ENCODE measurements at regions not wholly inside any gene's neighbourhood (a gene's known extent, or its start where the extent isn't known, plus 50 kb on each side); places are given as distances from the start of the nearest gene placed in this dataset.

DNA sequence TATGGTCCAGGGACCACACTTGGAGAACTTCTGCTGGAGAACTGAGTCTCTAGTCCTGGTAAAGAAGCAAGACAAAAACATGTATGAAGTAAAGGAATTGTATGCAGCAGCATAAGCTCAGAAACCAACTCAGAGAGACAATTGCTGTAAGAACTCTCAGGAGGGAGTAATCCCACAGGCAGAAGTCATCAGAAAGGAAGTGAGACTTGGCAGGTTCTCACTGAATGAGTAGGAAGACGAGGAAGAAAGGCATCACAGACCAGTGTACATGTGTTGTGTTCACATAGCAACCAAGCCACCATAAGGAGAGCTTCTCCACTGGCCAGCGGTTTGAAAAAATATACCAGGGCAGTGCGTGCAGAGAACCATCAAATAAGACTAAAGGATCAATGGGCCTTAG, 57.9 kb upstream of the FST start:
- 86% methylated on average over 3 of the region's 3 CpGs for WGBS
- H3K9me3 ChIP-seq = no peaks in the 10 kb centered on the region
- intact Hi-C loops (cut with DNase I) = loop anchor here (10.0 kb wide), 1 partner anchor 168 kb away; no protein-coding TSS in a partner anchor
- H3K36me3 ChIP-seq = no peaks in the 10 kb centered on the region
- TF ChIP-seq, protein P1, sequence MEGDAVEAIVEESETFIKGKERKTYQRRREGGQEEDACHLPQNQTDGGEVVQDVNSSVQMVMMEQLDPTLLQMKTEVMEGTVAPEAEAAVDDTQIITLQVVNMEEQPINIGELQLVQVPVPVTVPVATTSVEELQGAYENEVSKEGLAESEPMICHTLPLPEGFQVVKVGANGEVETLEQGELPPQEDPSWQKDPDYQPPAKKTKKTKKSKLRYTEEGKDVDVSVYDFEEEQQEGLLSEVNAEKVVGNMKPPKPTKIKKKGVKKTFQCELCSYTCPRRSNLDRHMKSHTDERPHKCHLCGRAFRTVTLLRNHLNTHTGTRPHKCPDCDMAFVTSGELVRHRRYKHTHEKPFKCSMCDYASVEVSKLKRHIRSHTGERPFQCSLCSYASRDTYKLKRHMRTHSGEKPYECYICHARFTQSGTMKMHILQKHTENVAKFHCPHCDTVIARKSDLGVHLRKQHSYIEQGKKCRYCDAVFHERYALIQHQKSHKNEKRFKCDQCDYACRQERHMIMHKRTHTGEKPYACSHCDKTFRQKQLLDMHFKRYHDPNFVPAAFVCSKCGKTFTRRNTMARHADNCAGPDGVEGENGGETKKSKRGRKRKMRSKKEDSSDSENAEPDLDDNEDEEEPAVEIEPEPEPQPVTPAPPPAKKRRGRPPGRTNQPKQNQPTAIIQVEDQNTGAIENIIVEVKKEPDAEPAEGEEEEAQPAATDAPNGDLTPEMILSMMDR (IDR thresholded peaks at IDR 0.05) = no peak
- TF ChIP-seq POLR2AphosphoS5 (IDR thresholded peaks at IDR 0.05) = no peak
- TF ChIP-seq POLR2A (IDR thresholded peaks at IDR 0.05) = no peak
- DNase-seq (ENCODE audit: low spot score) = no peak
- H3K4me1 ChIP-seq (replicated peaks) = no peaks in the 10 kb centered on the region
- H3K27me3 ChIP-seq (replicated peaks; ENCODE audit: insufficient read depth) = no peaks in the 10 kb centered on the region
- H3K4me3 ChIP-seq = no peak overlapping the region
- no peak overlapping the region for H3K27ac ChIP-seq

DNA sequence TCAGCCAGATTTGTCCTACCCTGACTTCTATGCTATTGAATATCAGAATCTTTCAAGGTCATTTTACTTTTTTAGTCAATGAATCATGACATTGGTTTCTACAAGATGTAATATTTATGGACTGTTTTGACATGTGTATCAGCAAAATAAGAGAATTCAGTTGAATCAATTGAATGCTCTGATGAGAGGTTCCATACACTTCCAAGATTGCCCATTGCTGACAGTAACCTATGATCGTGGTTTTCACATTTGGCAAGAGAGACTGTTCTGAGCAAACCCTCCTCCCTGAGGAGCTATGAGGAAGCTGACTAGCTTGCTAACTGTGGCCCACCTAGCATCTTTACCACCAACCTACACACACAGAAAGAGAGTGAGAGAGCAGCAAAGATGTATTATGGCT, 56.7 kb upstream of the FST start:
- Histone ChIP-seq H3K4me3 (no peak overlapping the region), H3K27ac (no peak overlapping the region), H3K4me1 (replicated peaks) (no peaks in the 10 kb centered on the region), H3K9me3 (no peaks in the 10 kb centered on the region), H3K36me3 (no peaks in the 10 kb centered on the region), H3K27me3 (replicated peaks; ENCODE audit: insufficient read depth) (no peaks in the 10 kb centered on the region)
- TF ChIP-seq POLR2A (IDR thresholded peaks at IDR 0.05) (no peak), POLR2AphosphoS5 (IDR thresholded peaks at IDR 0.05) (no peak)
- TF ChIP-seq, protein P1 (IDR thresholded peaks at IDR 0.05) = no peak
- 77% methylated on average over 1 of the region's 1 CpG for WGBS
- no peak for DNase-seq (ENCODE audit: low spot score)
- intact Hi-C loops (cut with DNase I) = loop anchor here (10.0 kb wide), 1 partner anchor 169 kb away; no protein-coding TSS in a partner anchor

DNA sequence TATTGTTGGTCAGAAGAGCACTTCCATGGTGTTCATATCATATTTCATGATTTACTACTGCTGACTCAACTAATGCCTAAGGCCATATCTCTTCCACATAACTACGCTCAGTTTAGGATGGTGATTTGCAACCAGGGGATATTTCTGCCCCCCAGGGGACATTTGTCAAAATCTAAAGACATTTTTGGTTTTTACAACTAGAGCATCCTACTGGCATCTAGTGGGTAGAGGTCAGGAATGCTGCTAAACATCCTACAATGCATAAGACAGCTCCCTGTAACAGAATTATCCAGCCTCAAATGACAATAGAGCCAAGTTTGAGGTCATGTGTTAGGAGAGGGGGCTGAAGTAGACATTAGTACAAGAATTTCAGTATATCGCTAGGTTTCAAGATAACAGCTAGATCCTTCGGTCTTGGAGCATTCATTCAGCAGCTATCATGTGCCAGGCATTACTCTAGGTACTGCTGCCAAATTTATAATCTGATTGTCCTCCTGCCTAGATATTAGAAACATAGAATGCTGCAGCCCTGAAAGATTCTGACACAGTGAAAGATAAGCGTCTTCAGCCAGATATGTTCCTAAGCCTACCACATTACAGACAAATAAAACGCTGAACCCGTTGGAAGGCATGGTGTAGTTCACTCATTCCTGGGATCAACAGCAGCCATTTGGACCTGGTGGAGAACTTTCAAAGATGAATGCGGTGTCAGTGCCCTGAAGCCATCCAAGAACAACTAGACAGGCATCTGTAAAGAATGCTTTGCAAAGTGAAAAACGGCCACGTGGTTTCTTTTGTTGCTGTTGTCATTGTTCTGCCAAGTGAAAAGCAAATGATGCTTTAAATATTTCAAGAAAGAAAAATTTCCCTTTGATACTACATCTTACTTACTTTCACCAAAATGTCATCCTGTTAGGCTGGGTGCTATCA, 55.5 kb upstream of the FST start:
- Histone ChIP-seq H3K36me3 (no peaks in the 10 kb centered on the region), H3K4me3 (no peak overlapping the region), H3K4me1 (replicated peaks) (no peaks in the 10 kb centered on the region), H3K9me3 (no peaks in the 10 kb centered on the region), H3K27ac (no peak overlapping the region), H3K27me3 (replicated peaks; ENCODE audit: insufficient read depth) (no peaks in the 10 kb centered on the region)
- DNase-seq (ENCODE audit: low spot score) = no peak
- 35% methylated on average over 9 of the region's 9 CpGs for WGBS
- intact Hi-C loops (cut with DNase I) = loop anchor here (10.0 kb wide), 1 partner anchor 170 kb away; no protein-coding TSS in a partner anchor
- no peak for TF ChIP-seq POLR2AphosphoS5 (IDR thresholded peaks at IDR 0.05)
- TF ChIP-seq, protein P1 (IDR thresholded peaks at IDR 0.05) = no peak
- no peak for TF ChIP-seq POLR2A (IDR thresholded peaks at IDR 0.05)

GRCh38 chr5:53425687-53426511, 54.5 kb upstream of the FST start:
- H3K27ac ChIP-seq = no peak overlapping the region
- H3K36me3 ChIP-seq = no peaks in the 10 kb centered on the region
- 60% methylated on average over 8 of the region's 8 CpGs for WGBS
- intact Hi-C loops (cut with DNase I) = loop anchor here (10.0 kb wide), 1 partner anchor 171 kb away; no protein-coding TSS in a partner anchor
- no peak overlapping the region for H3K4me3 ChIP-seq
- no peaks in the 10 kb centered on the region for H3K27me3 ChIP-seq (replicated peaks; ENCODE audit: insufficient read depth)
- TF ChIP-seq POLR2A (IDR thresholded peaks at IDR 0.05) (no peak), POLR2AphosphoS5 (IDR thresholded peaks at IDR 0.05) (no peak)
- TF ChIP-seq, protein P1 (IDR thresholded peaks at IDR 0.05) = no peak
- no peak for DNase-seq (ENCODE audit: low spot score)
- no peaks in the 10 kb centered on the region for H3K9me3 ChIP-seq
- no peaks in the 10 kb centered on the region for H3K4me1 ChIP-seq (replicated peaks)

Measured in prostate gland (tissue), 2 donors.